HCT116 (cell line): ENCODE measurements at regions not wholly inside any gene's neighbourhood (a gene's known extent, or its start where the extent isn't known, plus 50 kb on each side); places are given as distances from the start of the nearest gene placed in this dataset.

Experiments used
- ATAC-seq: fragments of 200-7000 bp; cut with Tn5 transposase; 2 replicates; pipeline ENCODE4 v1.9.1; 2020; ENCODE audit warnings: mild to moderate bottlenecking, moderate library complexity
- BruUV-seq: library from RNA; stranded (reverse); fragments of 400-500 nt; replicated peaks from 2 replicates; lab custom pipeline; 2021; lab: Mats Ljungman, UMichigan
- CTCF ChIA-PET: fragments of 300-600 bp; sonication (Branson Sonifier 250); formaldehyde crosslinking; loops from one replicate; lab custom pipeline; 2021; ENCODE audit warnings: antibody characterized with exemption; lab: Charles Lee
- POLR2A ChIA-PET: fragments of 300-600, 350-600 bp; sonication (Branson Sonifier 250); formaldehyde crosslinking; loops from one replicate; lab custom pipeline; 2021; ENCODE audit warnings: antibody characterized with exemption; lab: Charles Lee
- RAD21 ChIA-PET, 2 experiments: fragments of 300-600 bp; sonication (Branson Sonifier 250); formaldehyde crosslinking; loops; one replicate each; lab custom pipeline; 2023; ENCODE audit warnings: low total read pairs in 2 of 2; ENCODE audit not compliant: uncharacterized antibody in 2 of 2, unreplicated experiment in 2 of 2, low non-redundant PET in 1 of 2; lab: Charles Lee
- DNase-seq: peaks from one replicate; pipeline ENCODE4 v3.0.0-alpha.2; 2010; ENCODE audit warnings: low read depth, low spot score
- H2AFZ ChIP-seq: fragments of 200-600 bp; shearing (Covaris generic), sonication (generic); 2 replicates; pipeline ENCODE4 v1.6.1; 2017; ENCODE audit warnings: low read depth, mixed run types, mixed read lengths, antibody characterized with exemption, low read length; ENCODE audit not compliant: poor library complexity, severe bottlenecking
- H3K27ac ChIP-seq: 2 replicates; pipeline ENCODE4 v1.5.1; 2012; ENCODE audit warnings: low read depth, low read length
- H3K27me3 ChIP-seq: fragments of 200-600 bp; sonication (generic); 2 replicates; pipeline ENCODE4 v1.6.1; 2016; ENCODE audit warnings: mixed run types, low read length, mixed read lengths; ENCODE audit not compliant: insufficient read depth
- H3K36me3 ChIP-seq, 2 experiments: fragments of 200-500 bp in 1 of 2; fragments of 200-600 bp in 1 of 2; sonication (Bioruptor generic) in 1 of 2; sonication (generic) in 1 of 2; 2 replicates each; pipeline versions ENCODE4 v1.5.1 to v1.6.1; 2014 to 2016; ENCODE audit warnings: low read length in 2 of 2, inconsistent platforms in 1 of 2, mixed read lengths in 1 of 2, mixed run types in 1 of 2; ENCODE audit not compliant: insufficient read depth in 2 of 2, control insufficient read depth in 1 of 2
- H3K4me1 ChIP-seq, 2 experiments: fragments of 200-600 bp in 1 of 2; sonication (generic) in 1 of 2; 2 replicates each; pipeline versions ENCODE4 v1.5.1 to v1.6.1; 2012 to 2017; ENCODE audit warnings: low read length in 2 of 2, inconsistent platforms in 1 of 2, mild to moderate bottlenecking in 1 of 2, mixed read lengths in 1 of 2, mixed run types in 1 of 2, moderate library complexity in 1 of 2; ENCODE audit not compliant: insufficient read depth in 2 of 2, control insufficient read depth in 1 of 2
- H3K4me2 ChIP-seq: fragments of 200-600 bp; sonication (generic); 2 replicates; pipeline ENCODE4 v1.6.1; 2017; ENCODE audit warnings: mixed run types, low read length, mixed read lengths
- H3K4me3 ChIP-seq, 2 experiments: fragments of 200-600 bp in 1 of 2; sonication (generic) in 1 of 2; replicated peaks in 1 of 2; 2 replicates each; pipeline ENCODE4 v1.5.1; 2011 to 2016; ENCODE audit warnings: low read length in 2 of 2, control low read depth in 1 of 2, low read depth in 1 of 2, mild to moderate bottlenecking in 1 of 2, mixed read lengths in 1 of 2, mixed run types in 1 of 2
- H3K79me2 ChIP-seq: fragments of 200-600 bp; sonication (generic); 2 replicates; pipeline ENCODE4 v1.6.1; 2017; ENCODE audit warnings: mild to moderate bottlenecking, mixed run types, low read length, moderate library complexity, mixed read lengths; ENCODE audit not compliant: insufficient read depth
- H3K9ac ChIP-seq: fragments of 200-600 bp; sonication (generic); 2 replicates; pipeline ENCODE4 v1.6.1; 2016; ENCODE audit warnings: low read length, mixed read lengths
- H3K9me2 ChIP-seq: fragments of 200-600 bp; sonication (generic), shearing (Covaris generic); 2 replicates; pipeline ENCODE4 v1.6.1; 2017; ENCODE audit warnings: mixed run types, mild to moderate bottlenecking, moderate library complexity; ENCODE audit not compliant: insufficient read depth
- H3K9me3 ChIP-seq, 2 experiments: fragments of 200-500 bp in 1 of 2; fragments of 200-600 bp in 1 of 2; sonication (Bioruptor generic) in 1 of 2; sonication (generic) in 1 of 2; 2 replicates each; pipeline ENCODE4 v1.6.1; 2014 to 2017; ENCODE audit warnings: low read length in 2 of 2, mixed read lengths in 2 of 2, inconsistent platforms in 1 of 2, low read depth in 1 of 2, mild to moderate bottlenecking in 1 of 2, mixed run types in 1 of 2, moderate library complexity in 1 of 2; ENCODE audit not compliant: control insufficient read depth in 1 of 2, insufficient read depth in 1 of 2
- H4K20me1 ChIP-seq: fragments of 200-600 bp; sonication (generic), shearing (Covaris generic); 2 replicates; pipeline ENCODE4 v1.6.1; 2017; ENCODE audit warnings: mixed run types, mild to moderate bottlenecking, moderate library complexity; ENCODE audit not compliant: insufficient read depth
- CBX3 ChIP-seq: IDR thresholded peaks from 2 replicates; pipeline ENCODE4 v1.6.1; 2012; ENCODE audit warnings: low read depth
- CEBPB ChIP-seq: IDR thresholded peaks from 2 replicates; pipeline ENCODE4 v1.6.1; 2012; ENCODE audit warnings: low read depth
- ELF1 ChIP-seq: IDR thresholded peaks from 2 replicates; pipeline ENCODE4 v1.6.1; 2012; ENCODE audit warnings: low read depth, borderline replicate concordance
- EZH2 ChIP-seq: fragments of 200-600 bp; sonication (generic); IDR thresholded peaks from 2 replicates; pipeline ENCODE4 v1.6.1; 2017; ENCODE audit warnings: antibody characterized with exemption, mixed run types
- POLR2A ChIP-seq: IDR thresholded peaks from 2 replicates; pipeline ENCODE4 v1.7.0; 2011; ENCODE audit warnings: borderline replicate concordance; ENCODE audit not compliant: insufficient read depth, insufficient read length; ENCODE audit errors: extremely low read depth
- SIN3A ChIP-seq: IDR thresholded peaks from 2 replicates; pipeline ENCODE4 v1.6.1; 2012; ENCODE audit warnings: low read depth
- SRF ChIP-seq: IDR thresholded peaks from 2 replicates; pipeline ENCODE4 v1.6.1; 2012; ENCODE audit warnings: low read depth
- TCF7L2 ChIP-seq: IDR thresholded peaks from 2 replicates; pipeline ENCODE4 v1.7.0; 2011; ENCODE audit warnings: borderline replicate concordance, inconsistent platforms; ENCODE audit not compliant: insufficient read depth, insufficient read length; ENCODE audit errors: extremely low read depth
- ZFX ChIP-seq: fragments of 450-650 bp; IDR thresholded peaks from 2 replicates; pipeline ENCODE4 v1.6.1; 2017
- ZNF274 ChIP-seq: fragments of 200-500 bp; sonication (Bioruptor generic); IDR thresholded peaks from 2 replicates; pipeline ENCODE4 v1.6.1; 2014; ENCODE audit warnings: mild to moderate bottlenecking, low read depth, low read length, inconsistent platforms
- intact Hi-C: fragments of 100-400 bp; cut with micrococcal nuclease; formaldehyde crosslinking; loops from 2 replicates; pipeline ENCODE4 v1.10.0; 2022
- TF ChIP-seq, protein P1 (sequence below): IDR thresholded peaks from 2 replicates; pipeline ENCODE4 v1.6.1; 2011; ENCODE audit warnings: mild to moderate bottlenecking, low read length, moderate library complexity; ENCODE audit not compliant: insufficient replicate concordance; ENCODE audit errors: extremely low read depth

GRCh38 chr3:118168175-118168574 lies 866.5 kb downstream of the IGSF11 start:
- Histone ChIP-seq H3K27ac (no peak overlapping the region), H3K4me1 (no peaks in the 10 kb centered on the region), H3K9me2 (no peaks in the 10 kb centered on the region), H4K20me1 (no peaks in the 10 kb centered on the region), H3K36me3 (no peaks in the 10 kb centered on the region), H3K9me3 (0 out of 4 replicates have a peak, but pooled peaks cover 0 to 2% of the 10 kb centered on the region in 2 experiments), H2AFZ (no peak overlapping the region), H3K4me2 (no peak overlapping the region), H3K79me2 (no peaks in the 10 kb centered on the region), H3K9ac (no peak overlapping the region), H3K27me3 (no peaks in the 10 kb centered on the region), H3K4me3 (no peak overlapping the region)
- DNase-seq (no peak), ATAC-seq (no peak)
- CTCF ChIA-PET: no interaction called here
- RAD21 ChIA-PET: no interaction called here
- POLR2A ChIA-PET: no interaction called here
- no TSS peak for BruUV-seq
- intact Hi-C loops: no loop called here
- TF ChIP-seq CEBPB (no peak), TCF7L2 (no peak), CBX3 (no peak), POLR2A (no peak), SRF (no peak), ELF1 (no peak), ZNF274 (no peak), EZH2 (no peak), SIN3A (no peak), ZFX (no peak)
- TF ChIP-seq, protein P1, sequence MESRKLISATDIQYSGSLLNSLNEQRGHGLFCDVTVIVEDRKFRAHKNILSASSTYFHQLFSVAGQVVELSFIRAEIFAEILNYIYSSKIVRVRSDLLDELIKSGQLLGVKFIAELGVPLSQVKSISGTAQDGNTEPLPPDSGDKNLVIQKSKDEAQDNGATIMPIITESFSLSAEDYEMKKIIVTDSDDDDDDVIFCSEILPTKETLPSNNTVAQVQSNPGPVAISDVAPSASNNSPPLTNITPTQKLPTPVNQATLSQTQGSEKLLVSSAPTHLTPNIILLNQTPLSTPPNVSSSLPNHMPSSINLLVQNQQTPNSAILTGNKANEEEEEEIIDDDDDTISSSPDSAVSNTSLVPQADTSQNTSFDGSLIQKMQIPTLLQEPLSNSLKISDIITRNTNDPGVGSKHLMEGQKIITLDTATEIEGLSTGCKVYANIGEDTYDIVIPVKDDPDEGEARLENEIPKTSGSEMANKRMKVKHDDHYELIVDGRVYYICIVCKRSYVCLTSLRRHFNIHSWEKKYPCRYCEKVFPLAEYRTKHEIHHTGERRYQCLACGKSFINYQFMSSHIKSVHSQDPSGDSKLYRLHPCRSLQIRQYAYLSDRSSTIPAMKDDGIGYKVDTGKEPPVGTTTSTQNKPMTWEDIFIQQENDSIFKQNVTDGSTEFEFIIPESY: no peak
